Caco-2 (cell line): ENCODE measurements at regions not wholly inside any gene's neighbourhood (a gene's known extent, or its start where the extent isn't known, plus 50 kb on each side); places are given as distances from the start of the nearest gene placed in this dataset.

Experiments used
- BruUV-seq: library from RNA; stranded (reverse); fragments of 400-500 nt; replicated peaks from 2 replicates; lab custom pipeline; 2021; lab: Mats Ljungman, UMichigan
- CTCF ChIA-PET: fragments of 300-600 bp; sonication (Branson Sonifier 250); formaldehyde crosslinking; loops from one replicate; lab custom pipeline; 2022; ENCODE audit warnings: antibody characterized with exemption; lab: Charles Lee
- POLR2A ChIA-PET: fragments of 300-600 bp; sonication (Branson Sonifier 250); formaldehyde crosslinking; loops from one replicate; lab custom pipeline; 2022; ENCODE audit warnings: antibody characterized with exemption; lab: Charles Lee
- DNase-seq, 2 experiments: peaks; one replicate each; pipeline versions ENCODE4 v3.0.0 to v3.0.0-alpha.2; 2020 to 2022
- H3K27me3 ChIP-seq: replicated peaks from 2 replicates; pipeline ENCODE4 v1.6.0; 2011; ENCODE audit warnings: low read length; ENCODE audit not compliant: control insufficient read depth, insufficient read depth
- H3K36me3 ChIP-seq: 2 replicates; pipeline ENCODE4 v1.5.1; 2011; ENCODE audit warnings: low read length; ENCODE audit not compliant: control insufficient read depth, insufficient read depth
- H3K4me1 ChIP-seq: fragments of 250-450 bp; sonication (Bioruptor Pico); 2 replicates; pipeline ENCODE4 v1.5.1; 2020; ENCODE audit warnings: mild to moderate bottlenecking
- H3K4me3 ChIP-seq: 2 replicates; pipeline ENCODE4 v1.5.1; 2011; ENCODE audit warnings: low read depth, mild to moderate bottlenecking, control low read depth, low read length
- H3K9me3 ChIP-seq: fragments of 250-450 bp; sonication (Bioruptor Pico); 2 replicates; pipeline ENCODE4 v1.5.1; 2020; ENCODE audit warnings: mild to moderate bottlenecking, moderate library complexity
- H3K27ac Mint-ChIP-seq: one replicate; pipeline ENCODE4 v1.8.0; 2022; ENCODE audit warnings: mixed read lengths; ENCODE audit not compliant: unreplicated experiment
- H3K27me3 Mint-ChIP-seq: one replicate; pipeline ENCODE4 v1.8.0; 2022; ENCODE audit warnings: mixed read lengths; ENCODE audit not compliant: insufficient read depth, unreplicated experiment
- H3K36me3 Mint-ChIP-seq: one replicate; pipeline ENCODE4 v1.8.0; 2022; ENCODE audit warnings: mild to moderate bottlenecking, mixed read lengths; ENCODE audit not compliant: insufficient read depth, unreplicated experiment
- H3K4me1 Mint-ChIP-seq: one replicate; pipeline ENCODE4 v1.8.0; 2022; ENCODE audit warnings: low read depth, mixed read lengths; ENCODE audit not compliant: unreplicated experiment
- H3K4me3 Mint-ChIP-seq: one replicate; pipeline ENCODE4 v1.8.0; 2022; ENCODE audit warnings: mild to moderate bottlenecking, moderate library complexity, mixed read lengths; ENCODE audit not compliant: unreplicated experiment
- H3K9me3 Mint-ChIP-seq: one replicate; pipeline ENCODE4 v1.8.0; 2022; ENCODE audit warnings: mixed read lengths; ENCODE audit not compliant: unreplicated experiment
- CTCF ChIP-seq, 2 experiments: fragments of 200-600 bp in 1 of 2; IDR thresholded peaks; 1 replicate in 1 of 2; 2 replicates in 1 of 2; pipeline versions ENCODE4 v1.5.1 to v1.8.0; 2011 to 2022; ENCODE audit warnings: antibody characterized with exemption in 1 of 2, control low read depth in 1 of 2, inconsistent platforms in 1 of 2, low read depth in 1 of 2, low read length in 1 of 2, mild to moderate bottlenecking in 1 of 2, moderate library complexity in 1 of 2; ENCODE audit not compliant: insufficient read depth in 1 of 2, severe bottlenecking in 1 of 2, unreplicated experiment in 1 of 2
- intact Hi-C: fragments of 100-400 bp; cut with micrococcal nuclease; formaldehyde crosslinking; loops from one replicate; pipeline ENCODE4 v1.10.0; 2022; ENCODE audit not compliant: unreplicated experiment

GRCh38 chr21:23960769-23961168, 1646.5 kb downstream of the MRPL39 start:
- no peaks in the 10 kb centered on the region for H3K27me3 ChIP-seq
- TF ChIP-seq CTCF (IDR thresholded peaks at IDR 0.05; ENCODE audit: insufficient read depth in 1 of 2, low read depth in 1 of 2, low read length in 1 of 2, severe bottlenecking in 1 of 2, unreplicated experiment in 1 of 2): no peak
- intact Hi-C loops: no loop called here
- POLR2A ChIA-PET: no interaction called here
- H3K27me3 Mint-ChIP-seq: no peaks in the 10 kb centered on the region
- no peak overlapping the region for H3K4me3 Mint-ChIP-seq
- no TSS peak for BruUV-seq
- H3K4me1 Mint-ChIP-seq: no peaks in the 10 kb centered on the region
- H3K9me3 ChIP-seq: no peaks in the 10 kb centered on the region
- H3K4me3 ChIP-seq: no peak overlapping the region
- DNase-seq: no peak
- no peaks in the 10 kb centered on the region for H3K36me3 Mint-ChIP-seq
- no peaks in the 10 kb centered on the region for H3K36me3 ChIP-seq
- H3K9me3 Mint-ChIP-seq: no peaks in the 10 kb centered on the region
- H3K4me1 ChIP-seq: no peaks in the 10 kb centered on the region
- H3K27ac Mint-ChIP-seq: no peak overlapping the region
- CTCF ChIA-PET: no interaction called here

GRCh38 chr21:23955135-23955843, 1652.0 kb downstream of the MRPL39 start:
- no TSS peak for BruUV-seq
- TF ChIP-seq CTCF (IDR thresholded peaks at IDR 0.05; ENCODE audit: insufficient read depth in 1 of 2, low read depth in 1 of 2, low read length in 1 of 2, severe bottlenecking in 1 of 2, unreplicated experiment in 1 of 2): no peak

GRCh38 chr21:23952269-23952668, 1655.0 kb downstream of the MRPL39 start:
- no TSS peak for BruUV-seq
- Histone ChIP-seq H3K36me3 (no peaks in the 10 kb centered on the region), H3K4me1 (no peaks in the 10 kb centered on the region), H3K27me3 (no peaks in the 10 kb centered on the region), H3K4me3 (no peak overlapping the region), H3K9me3 (no peaks in the 10 kb centered on the region)
- DNase-seq: no peak
- intact Hi-C loops: no loop called here
- POLR2A ChIA-PET: no interaction called here
- H3K36me3 Mint-ChIP-seq: no peaks in the 10 kb centered on the region
- no peak overlapping the region for H3K4me3 Mint-ChIP-seq
- H3K4me1 Mint-ChIP-seq: no peaks in the 10 kb centered on the region
- no peak overlapping the region for H3K27ac Mint-ChIP-seq
- no peak for TF ChIP-seq CTCF (IDR thresholded peaks at IDR 0.05; ENCODE audit: insufficient read depth in 1 of 2, low read depth in 1 of 2, low read length in 1 of 2, severe bottlenecking in 1 of 2, unreplicated experiment in 1 of 2)
- no peaks in the 10 kb centered on the region for H3K9me3 Mint-ChIP-seq
- no peaks in the 10 kb centered on the region for H3K27me3 Mint-ChIP-seq
- CTCF ChIA-PET: no interaction called here

More at GRCh38 chr21:23955135-23955843, 1652.0 kb downstream of the MRPL39 start:
- H3K4me3 Mint-ChIP-seq: no peak overlapping the region
- DNase-seq: no peak
- H3K27ac Mint-ChIP-seq: no peak overlapping the region
- intact Hi-C loops: no loop called here
- no peaks in the 10 kb centered on the region for H3K4me1 Mint-ChIP-seq
- no peaks in the 10 kb centered on the region for H3K4me1 ChIP-seq
- H3K9me3 ChIP-seq: no peaks in the 10 kb centered on the region
- no peak overlapping the region for H3K4me3 ChIP-seq
- H3K27me3 Mint-ChIP-seq: no peaks in the 10 kb centered on the region
- H3K27me3 ChIP-seq: no peaks in the 10 kb centered on the region
- ChIA-PET CTCF (no interaction called here), POLR2A (no interaction called here)
- H3K36me3 Mint-ChIP-seq: no peaks in the 10 kb centered on the region
- H3K36me3 ChIP-seq: no peaks in the 10 kb centered on the region
- no peaks in the 10 kb centered on the region for H3K9me3 Mint-ChIP-seq
